NCI-H2107 treated with DMSO at 0.1 percent for 48 hours (cell line): ENCODE measurements at regions not wholly inside any gene's neighbourhood (a gene's known extent, or its start where the extent isn't known, plus 50 kb on each side); places are given as distances from the start of the nearest gene placed in this dataset.

Experiments used
- DNase-seq: peaks from one replicate; lab custom pipeline; 2025; ENCODE audit not compliant: unreplicated experiment; lab: John Stamatoyannopoulos, UW

DNA sequence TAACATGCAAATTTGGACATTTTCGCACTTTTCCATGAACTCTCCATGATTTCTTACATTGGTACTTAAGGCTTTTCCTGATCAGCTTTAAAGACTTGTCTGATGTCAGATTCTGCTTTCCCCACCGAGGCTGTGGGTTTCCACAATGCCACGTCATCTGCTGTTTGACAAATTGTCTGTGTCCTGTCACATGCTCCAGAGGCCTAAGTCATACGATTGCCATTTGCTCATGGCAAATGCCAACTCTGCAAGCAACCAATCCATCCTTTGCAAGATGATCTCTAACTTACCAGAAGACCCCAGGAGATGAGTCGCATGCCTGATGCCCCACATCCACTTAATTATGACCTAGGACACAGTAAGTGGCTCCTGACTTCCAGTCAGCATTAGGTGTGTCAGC is 556.5 kb downstream of the BMP2 start:
- no peak for DNase-seq

DNA sequence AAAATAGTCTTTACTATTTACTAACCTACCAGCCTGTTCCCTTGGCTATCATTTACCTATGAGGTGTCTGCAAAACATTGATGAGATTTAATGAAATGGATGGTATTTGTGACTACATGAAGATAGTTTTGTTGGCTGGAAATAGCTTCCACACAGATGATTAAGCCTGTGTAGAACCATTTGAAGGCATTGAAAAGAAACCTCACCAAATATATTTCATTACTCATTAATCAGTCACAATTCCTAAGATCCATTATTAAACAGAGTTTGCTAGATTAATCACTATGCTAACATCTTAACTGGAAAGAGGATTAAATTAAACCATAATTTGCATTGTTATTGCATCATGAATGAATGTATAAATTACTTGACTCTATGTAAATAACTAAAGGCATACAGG is 560.3 kb downstream of the BMP2 start:
- DNase-seq, result no peak

DNA sequence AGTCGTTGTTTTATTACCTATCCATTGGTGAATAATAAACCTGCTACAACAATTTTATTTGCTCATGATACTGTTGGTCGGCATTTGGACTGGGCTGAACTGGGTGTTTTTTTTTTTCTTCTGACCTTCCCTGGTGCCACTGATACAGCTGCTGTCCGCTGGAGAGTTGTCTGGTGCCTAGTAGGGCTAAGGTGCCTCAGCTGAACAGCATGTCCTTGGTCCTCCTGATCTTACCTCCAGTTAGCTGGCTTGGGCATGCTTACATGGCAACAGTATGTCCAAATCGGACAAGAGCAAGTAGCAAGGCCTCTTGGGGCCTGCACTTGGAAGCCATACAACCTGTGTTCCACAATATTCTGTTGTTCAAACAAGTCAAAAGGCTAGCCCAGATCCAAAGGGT is 563.4 kb downstream of the BMP2 start:
- no peak for DNase-seq

DNA sequence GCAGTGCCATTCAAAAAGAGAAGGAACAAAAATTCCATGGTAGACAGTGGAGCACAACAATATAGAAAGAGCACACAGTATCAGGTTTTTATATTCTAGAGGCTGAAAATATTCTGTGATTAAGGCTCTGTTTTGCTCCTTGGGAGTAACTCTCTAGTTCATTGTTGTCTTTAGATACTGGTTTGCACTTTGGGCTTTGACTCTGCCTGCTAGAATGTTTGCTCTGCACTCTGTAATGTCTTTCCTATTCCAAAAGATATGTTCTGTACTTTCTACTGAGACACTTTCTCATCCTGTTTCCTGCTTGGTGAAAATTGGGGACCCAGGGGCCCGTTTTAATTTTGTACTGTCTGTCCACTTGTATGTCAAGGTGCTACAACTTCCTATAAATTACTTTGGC is 564.7 kb downstream of the BMP2 start:
- DNase-seq, result no peak

DNA sequence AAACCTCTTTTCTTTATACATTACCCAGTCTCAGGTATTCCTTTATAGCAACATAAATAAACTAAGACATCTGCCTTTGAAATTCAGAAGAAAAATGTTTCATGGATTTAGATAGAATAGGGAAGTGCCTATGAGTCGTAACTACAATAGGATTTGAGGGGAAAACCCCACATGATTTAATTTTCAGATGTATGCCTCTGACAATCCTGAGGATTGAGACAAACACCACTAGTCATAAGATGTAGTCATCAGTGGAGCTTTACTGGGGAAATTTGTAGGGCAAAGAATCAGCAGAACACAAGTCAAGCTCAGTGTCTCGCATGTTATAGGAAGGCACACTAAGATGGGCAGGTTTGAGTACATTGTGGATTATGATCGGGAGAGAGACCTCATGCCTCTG is 566.4 kb downstream of the BMP2 start:
- DNase-seq, result no peak

DNA sequence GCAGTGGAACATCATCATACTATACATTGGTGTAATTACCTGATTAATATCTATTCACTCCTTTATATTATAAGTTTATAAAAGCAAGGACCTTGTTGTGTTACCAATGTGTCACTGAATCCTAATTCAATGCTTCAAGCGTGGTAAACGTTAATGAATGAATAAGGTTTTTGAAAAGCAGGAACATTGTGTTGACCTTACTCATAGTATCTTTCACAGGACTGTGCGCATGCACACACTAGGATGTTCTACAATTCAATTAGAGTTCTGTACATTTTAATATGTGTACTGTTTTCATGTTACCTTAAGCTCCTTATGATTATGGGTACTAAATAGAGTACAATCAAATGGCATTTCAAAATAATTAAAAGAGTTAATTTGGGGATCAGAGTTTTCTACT is 578.5 kb downstream of the BMP2 start:
- DNase-seq, result no peak

DNA sequence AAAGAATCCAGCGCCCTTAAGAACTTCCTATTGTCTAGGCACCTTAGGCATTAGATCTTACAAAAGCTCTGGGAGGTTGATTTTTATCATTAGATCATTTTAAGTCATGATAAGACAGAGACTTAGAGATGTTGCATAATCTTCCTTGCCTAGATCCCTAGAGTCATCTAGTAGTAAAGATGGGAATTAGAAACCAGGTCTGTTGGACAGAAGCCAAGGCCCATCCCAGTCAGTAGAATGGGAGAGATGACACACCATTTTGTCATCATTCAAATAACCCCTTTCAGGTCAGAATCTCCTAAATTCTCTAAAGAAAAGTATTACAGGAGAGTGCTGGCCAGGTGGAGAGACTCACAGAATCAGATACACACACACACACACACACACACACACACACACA is 579.1 kb downstream of the BMP2 start:
- no peak for DNase-seq

DNA sequence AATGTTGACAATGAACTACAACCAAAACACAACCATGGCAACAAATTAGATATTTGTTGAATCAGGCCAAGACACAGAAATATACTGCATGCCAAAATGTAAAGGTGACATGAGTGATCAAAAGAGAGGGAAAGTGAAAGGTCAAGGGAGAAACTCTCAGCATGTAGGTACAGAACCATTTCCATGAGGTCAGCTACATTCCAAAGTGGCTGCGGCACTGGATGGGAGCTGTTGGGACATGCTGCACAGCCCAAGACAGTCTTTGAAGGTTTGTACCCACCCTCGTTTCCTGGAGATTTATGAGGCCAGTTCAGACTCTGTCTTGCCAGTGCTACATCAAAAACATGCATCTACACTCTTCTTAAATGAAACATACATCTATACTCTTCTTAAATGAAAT is 579.9 kb downstream of the BMP2 start:
- DNase-seq, result no peak

DNA sequence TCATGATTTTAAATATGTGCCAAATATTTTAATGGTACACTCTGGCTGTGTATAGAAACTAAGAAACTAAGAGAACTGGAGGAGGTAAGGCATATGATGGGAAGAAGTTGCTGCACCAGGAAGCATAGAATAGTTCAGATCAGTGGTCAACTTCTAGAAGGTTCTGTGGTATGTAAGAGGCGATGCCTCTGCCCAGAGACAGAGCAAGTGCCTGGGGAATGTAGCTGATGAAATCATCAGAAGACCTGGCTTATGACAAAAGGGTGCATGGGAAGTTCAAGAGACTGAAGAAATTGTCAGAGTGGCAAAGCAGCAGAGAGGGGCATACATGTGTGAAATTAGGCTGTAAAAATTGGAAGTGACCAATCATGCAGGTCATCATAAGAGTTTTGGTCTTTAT is 580.8 kb downstream of the BMP2 start:
- no peak for DNase-seq

DNA sequence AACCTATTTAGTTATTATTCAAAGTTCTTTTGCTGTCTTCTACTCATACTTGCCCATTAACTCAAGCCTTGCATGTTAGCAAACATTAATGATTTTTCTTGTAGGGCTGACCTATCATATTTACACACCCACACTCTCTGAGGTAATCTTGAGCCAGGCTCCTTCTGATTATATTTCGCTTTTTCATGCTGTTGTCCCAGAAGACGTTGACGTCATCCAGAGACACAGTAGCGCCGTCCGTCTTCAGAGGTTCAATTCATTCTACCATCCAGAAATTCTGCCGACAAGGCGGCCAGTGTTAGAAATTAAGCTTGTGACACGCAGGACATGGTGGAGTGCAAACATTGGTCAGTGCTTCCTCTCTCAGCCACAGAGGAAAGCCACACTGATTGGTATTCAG is 584.7 kb downstream of the BMP2 start:
- DNase-seq, result no peak

DNA sequence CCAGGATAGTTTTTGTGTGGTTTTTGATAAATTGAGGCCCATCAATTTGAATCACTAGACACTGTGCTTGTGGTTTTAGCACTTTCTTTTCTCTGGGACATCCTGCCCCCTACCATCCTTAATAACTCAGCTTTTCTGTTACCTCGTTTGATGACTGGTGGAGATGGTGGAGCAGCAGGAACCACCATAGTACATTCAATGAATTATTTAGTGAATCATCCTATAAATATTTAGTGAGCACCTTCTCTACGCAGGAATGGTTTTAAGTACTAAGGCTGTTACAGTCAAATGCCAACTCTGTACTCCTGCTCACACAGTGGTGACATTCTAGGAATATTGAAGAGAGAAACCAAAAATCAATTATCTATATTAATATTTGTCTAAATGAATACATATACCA is 585.2 kb downstream of the HAO1 start:
- no peak for DNase-seq

DNA sequence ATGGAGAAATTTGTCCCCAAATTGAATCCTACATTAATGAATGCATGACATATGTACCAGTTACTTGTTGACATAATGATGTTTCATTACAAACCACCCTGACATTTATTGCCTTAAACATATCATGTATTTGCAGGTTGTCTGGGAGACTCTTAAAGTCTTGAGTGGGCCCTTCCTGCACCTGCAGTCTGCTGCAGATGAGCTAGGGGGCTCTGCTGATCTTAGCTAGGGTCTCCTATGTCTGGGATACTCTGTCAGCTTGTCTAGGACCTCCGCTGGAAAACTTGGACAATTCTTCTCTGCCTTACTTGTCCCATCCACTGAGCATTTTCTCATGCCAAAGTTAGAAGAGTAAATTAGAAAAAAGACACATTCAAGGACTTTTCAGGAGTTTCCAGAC is 581.6 kb downstream of the HAO1 start:
- no peak for DNase-seq

DNA sequence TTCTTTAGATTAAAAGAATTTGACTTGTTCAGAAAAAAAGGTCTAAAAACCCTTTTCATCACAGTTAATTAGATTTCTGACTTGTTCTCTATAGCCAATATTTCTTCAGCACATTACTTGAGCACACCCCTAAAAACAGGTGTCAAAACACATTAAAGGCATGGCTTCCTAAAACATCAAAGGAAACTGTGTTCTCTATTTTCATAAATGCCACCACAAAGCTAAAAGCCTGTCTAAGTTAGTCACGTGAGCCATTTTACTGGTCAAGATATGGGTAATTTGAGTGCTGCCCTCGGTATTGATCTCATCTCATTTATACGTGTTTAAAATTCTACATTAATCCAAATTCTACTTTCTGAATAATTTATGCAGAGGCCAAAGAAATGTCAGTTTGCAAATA is 580.5 kb downstream of the HAO1 start:
- DNase-seq, result no peak

DNA sequence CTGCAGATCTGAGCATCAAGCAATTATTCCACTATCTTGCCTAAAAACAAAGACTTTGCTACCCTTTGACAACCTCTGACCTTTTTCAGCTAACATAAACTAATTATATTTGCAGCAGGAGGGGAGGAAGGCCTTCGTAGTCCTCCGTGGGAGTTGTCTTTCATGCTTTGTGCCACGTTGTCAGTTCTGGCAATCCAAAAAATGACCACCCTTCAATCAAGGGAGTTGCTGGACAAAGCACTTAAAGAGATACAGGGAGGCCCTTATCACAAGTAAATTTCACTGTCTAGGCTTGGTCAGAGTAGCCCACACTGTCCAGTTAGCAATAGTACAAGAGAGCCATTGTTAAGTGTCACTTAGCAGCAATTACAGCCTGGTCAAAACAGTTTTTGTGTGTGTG is 578.9 kb downstream of the HAO1 start:
- DNase-seq, result no peak

DNA sequence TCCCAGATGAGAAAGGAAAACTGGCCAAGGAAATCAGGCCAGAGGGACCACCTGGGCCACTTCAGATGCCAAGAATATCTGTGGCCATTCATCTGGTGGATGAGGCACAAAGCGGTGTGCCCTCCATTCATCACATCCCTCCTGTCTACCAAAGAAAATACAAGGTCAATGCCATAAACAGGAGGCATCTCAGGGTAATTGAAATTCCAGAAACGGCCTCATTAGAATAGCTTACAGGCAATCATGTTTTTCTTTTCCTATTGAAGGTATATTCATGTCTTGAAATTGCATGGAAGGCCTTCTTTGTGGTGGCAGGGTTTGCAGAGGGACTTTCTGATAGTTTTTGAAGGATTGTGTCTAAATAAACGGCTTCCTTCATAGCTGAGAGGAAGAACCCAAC is 578.3 kb downstream of the HAO1 start:
- no peak for DNase-seq

DNA sequence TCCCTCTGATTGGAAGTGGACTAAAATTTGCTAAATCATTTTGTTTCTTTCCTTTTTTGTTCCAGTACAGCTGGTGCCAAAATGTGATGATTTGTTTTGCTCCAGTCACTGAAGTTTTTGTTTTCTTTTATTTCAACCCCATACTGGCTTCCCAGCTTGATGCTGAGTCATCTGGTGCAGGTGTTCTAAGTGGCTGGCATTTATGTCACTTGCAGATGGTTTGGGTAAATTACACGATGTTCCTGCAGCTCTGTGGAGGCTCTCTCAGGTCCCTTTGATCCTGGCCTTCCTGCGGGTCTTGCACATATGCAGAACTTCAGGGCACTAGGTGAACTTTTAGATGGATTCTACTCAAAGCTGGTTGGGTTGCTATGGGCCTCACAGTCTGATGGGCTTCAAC is 577.7 kb downstream of the HAO1 start:
- DNase-seq, result no peak

DNA sequence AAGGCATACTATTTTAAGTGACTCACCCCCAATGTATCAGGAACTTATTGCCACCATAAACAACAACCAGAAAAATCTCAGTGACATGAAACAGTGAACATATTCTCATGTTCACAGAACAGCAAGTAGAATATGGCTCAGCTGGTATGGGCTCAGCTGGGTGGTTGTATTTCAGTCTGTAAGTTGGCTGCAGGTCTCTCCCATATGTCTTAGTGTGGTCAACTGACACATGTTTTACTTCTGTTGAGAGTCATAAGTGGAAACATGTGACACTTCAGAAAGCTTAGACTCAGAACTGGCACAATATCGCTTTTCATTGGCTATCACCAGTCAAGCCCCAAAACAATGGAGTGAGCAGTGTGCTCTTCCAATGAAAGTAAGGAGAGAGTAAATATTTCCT is 574.1 kb downstream of the HAO1 start:
- DNase-seq, result no peak

DNA sequence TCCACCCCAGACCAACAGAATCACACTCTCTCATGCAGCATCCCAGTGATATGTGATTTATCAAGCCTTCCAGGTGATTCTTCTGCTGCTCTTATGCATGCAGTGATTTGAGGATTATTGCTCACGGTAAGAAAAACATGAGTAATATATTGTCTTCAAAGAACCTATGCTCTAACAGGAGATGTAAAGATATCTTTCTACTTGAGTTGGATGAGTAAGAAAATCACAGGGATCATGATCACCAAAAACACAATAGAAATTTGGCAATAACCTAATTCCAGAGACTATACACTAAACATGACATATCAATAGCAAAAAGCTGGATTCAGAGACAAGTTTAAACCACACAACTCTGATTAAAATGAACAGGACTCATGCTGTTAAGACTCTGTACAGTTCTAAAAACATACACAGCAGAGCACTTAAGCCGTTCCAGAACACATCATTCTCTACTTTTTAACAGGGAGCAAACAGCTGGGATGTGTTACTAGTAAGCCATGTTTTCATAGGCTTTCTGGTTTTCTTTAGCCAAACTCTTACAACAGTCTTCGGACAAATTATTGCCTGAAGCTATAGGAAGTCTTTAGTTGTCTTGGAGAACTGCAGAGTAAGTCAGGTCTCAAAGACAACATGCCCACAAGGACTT is 568.6 kb downstream of the HAO1 start:
- DNase-seq, result no peak

DNA sequence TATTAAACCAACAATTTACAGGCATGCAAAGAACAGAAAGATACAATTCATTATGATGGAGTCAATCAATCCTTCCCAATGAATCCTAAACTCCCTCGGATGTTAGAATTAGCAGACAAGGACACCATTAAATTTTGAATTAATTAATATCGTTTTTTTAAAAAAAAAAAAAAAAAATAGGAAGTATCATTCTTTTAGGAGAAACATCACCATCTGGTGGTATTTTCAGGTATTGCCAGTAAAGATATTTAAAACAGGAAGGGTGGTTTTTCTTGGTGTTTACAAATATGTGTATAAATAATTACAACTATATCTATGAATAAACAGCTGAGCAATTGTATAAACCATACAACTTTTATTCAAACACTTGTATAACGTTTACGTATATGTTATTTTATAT is 564.4 kb downstream of the HAO1 start:
- DNase-seq, result no peak

DNA sequence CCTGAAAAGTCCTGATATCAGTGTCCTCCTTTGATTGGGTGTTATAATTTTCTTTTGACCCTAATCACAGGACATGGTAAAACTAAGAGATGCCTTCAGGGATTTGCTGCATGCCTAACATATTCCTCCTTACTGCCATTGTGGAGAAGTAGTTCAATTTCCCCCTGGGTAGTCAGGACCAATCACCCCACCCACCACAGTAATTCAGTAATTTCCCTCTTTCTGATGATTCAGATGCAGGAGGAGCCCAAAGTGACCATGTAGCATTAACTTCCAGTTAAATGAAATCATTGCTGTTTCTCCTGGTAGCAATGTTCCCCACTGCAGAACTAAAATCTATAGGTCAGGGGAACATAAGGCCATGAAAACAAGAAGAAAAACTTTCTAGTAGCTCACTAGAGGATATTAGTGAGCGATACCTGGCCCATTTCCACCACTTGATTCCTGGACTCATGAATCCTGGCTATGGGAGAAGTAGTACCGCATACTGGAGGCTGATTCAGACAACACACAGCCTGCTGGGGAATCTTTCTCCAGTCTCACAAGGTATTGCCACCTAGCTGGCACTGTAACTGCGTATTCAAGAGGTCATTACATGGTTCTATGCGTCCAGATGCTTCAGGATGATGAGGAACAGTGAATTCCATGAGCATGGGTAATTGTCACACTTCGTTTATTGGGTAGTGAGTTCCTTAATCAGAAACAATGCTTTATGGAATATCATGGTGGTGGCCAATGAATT is 561.2 kb downstream of the HAO1 start:
- no peak for DNase-seq

DNA sequence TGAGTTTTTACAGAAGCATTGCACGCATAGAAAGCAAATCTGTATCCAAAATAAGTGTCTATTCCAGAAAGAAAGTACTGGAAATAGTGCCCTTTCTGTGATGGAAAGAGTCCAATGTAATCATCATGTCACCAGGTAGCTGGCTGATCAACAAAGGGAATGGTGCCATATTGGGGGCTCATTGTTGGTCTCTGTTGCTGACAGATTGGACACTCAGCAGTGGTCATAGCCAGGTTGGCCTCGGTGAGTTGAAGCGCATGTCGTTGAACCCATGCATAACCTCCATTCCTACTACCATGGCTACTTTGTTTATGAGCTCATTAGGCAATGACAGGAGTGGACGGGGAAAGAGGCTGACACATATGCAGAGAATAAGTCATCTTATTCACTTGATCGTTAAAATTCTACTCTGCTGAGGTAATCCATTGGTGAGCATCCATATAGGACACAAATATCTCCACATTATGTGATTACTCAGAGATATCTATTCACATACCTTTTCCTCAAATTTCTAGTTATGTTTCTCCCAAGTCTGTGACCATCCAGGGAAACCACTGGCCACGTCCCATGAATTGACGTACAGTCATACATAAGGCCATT is 560.5 kb downstream of the HAO1 start:
- DNase-seq, result no peak

DNA sequence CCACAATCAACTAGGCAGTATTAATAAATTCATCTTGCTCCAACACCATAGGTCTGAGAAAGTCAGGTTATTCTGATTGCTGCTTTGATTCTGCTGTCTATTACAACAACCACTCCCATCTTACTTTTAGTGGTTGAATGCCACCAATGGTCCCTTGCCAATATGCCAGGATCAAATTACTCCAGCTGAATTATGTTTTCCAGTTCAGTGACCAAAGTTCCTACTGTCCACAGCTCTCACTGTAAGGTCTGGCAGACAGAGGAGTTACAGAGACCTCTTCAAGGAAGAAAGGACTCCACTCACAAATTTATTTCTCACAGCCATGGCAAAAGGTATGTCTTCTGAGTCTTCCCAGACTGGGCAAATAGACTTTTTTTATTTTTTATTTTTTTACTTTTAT is 557.0 kb downstream of the HAO1 start:
- DNase-seq, result no peak
